ENCODE measurements at regions not wholly inside any gene's neighbourhood (a gene's known extent, or its start where the extent isn't known, plus 50 kb on each side); places are given as distances from the start of the nearest gene placed in this dataset.

GRCh38 chr5:104088876-104089778 is 526.5 kb upstream of the NUDT12 start:
- H3K4me1 ChIP-seq (ENCODE audit: control insufficient read depth, insufficient read depth, low read length), result no peaks in the 10 kb centered on the region
- no peak overlapping the region for H3K14ac ChIP-seq (replicated peaks; ENCODE audit: low read depth, low read length)
- no peaks in the 10 kb centered on the region for H3K36me3 ChIP-seq (ENCODE audit: control insufficient read depth, insufficient read depth, low read length)
- no peak overlapping the region for H3K4me2 ChIP-seq (ENCODE audit: low read depth, low read length)
- in situ Hi-C loops (cut with MboI; ENCODE audit: low sequenced_read_pairs), result no loop called here
- H4K91ac ChIP-seq (ENCODE audit: insufficient read depth, low read depth, low read length), result no peak overlapping the region
- ATAC-seq (ENCODE audit: low read depth) (no peak), DNase-seq (no peak)
- H3K4ac ChIP-seq (ENCODE audit: low read depth, low read length), result no peak overlapping the region
- no TSS peak for BruUV-seq (replicated peaks)
- WGBS, 2 experiments (ENCODE audit: extremely low coverage in 2 of 2, insufficient read length in 1 of 2), result no CpG with 5 or more reads among the region's 10 CpGs
- no peak overlapping the region for H2BK5ac ChIP-seq (ENCODE audit: low read depth, low read length, poor library complexity, severe bottlenecking)
- H3K18ac ChIP-seq (ENCODE audit: low read depth, low read length), result no peak overlapping the region
- H3K27me3 ChIP-seq (ENCODE audit: control insufficient read depth, insufficient read depth, low read length), result no peaks in the 10 kb centered on the region
- no peak overlapping the region for H3K23ac ChIP-seq (ENCODE audit: low read depth, low read length)
- no peaks in the 10 kb centered on the region for H4K20me1 ChIP-seq (ENCODE audit: insufficient read depth, low read length)
- no peak overlapping the region for H4K5ac ChIP-seq (ENCODE audit: low read depth, low read length)
- dilution Hi-C loops (cut with HindIII; ENCODE audit: low sequenced_read_pairs, unreplicated experiment), result no loop called here
- H2AK5ac ChIP-seq (ENCODE audit: low read depth, low read length), result no peak overlapping the region
- H2BK120ac ChIP-seq (ENCODE audit: low read depth, low read length), result no peak overlapping the region
- no peak overlapping the region for H2BK15ac ChIP-seq (ENCODE audit: low read depth, low read length)
- no peak overlapping the region for H2AFZ ChIP-seq (replicated peaks; ENCODE audit: low read length, poor library complexity)
- no peak overlapping the region for H3K56ac ChIP-seq (ENCODE audit: extremely low read depth, insufficient read depth, low read length)
- ChIA-PET CTCF (no interaction called here), POLR2A (ENCODE audit: unreplicated experiment) (no interaction called here)
- H3K27ac ChIP-seq (ENCODE audit: insufficient read depth, low read length), result no peak overlapping the region
- TF ChIP-seq SMC3 (IDR thresholded peaks at IDR 0.05; ENCODE audit: low read depth, low read length) (no peak), CEBPB (IDR thresholded peaks at IDR 0.05; ENCODE audit: low read depth, low read length) (no peak), ELK1 (IDR thresholded peaks at IDR 0.05; ENCODE audit: borderline replicate concordance, low read depth, low read length) (no peak), RAD21 (IDR thresholded peaks at IDR 0.05; ENCODE audit: low read length) (no peak), MAFK (IDR thresholded peaks at IDR 0.05; ENCODE audit: low read depth, low read length) (no peak), MXI1 (IDR thresholded peaks at IDR 0.05; ENCODE audit: borderline replicate concordance, low read depth, low read length) (no peak), MAZ (IDR thresholded peaks at IDR 0.05; ENCODE audit: borderline replicate concordance, low read depth, low read length) (no peak), NFE2L2 (IDR thresholded peaks at IDR 0.05; ENCODE audit: low read depth, low read length) (no peak)
- TF ChIP-seq, protein P1, sequence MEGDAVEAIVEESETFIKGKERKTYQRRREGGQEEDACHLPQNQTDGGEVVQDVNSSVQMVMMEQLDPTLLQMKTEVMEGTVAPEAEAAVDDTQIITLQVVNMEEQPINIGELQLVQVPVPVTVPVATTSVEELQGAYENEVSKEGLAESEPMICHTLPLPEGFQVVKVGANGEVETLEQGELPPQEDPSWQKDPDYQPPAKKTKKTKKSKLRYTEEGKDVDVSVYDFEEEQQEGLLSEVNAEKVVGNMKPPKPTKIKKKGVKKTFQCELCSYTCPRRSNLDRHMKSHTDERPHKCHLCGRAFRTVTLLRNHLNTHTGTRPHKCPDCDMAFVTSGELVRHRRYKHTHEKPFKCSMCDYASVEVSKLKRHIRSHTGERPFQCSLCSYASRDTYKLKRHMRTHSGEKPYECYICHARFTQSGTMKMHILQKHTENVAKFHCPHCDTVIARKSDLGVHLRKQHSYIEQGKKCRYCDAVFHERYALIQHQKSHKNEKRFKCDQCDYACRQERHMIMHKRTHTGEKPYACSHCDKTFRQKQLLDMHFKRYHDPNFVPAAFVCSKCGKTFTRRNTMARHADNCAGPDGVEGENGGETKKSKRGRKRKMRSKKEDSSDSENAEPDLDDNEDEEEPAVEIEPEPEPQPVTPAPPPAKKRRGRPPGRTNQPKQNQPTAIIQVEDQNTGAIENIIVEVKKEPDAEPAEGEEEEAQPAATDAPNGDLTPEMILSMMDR (conservative IDR thresholded peaks at IDR 0.05; ENCODE audit: low read depth, low read length), result no peak
- no peaks in the 10 kb centered on the region for H3K79me1 ChIP-seq (ENCODE audit: low read depth in 1 of 2, low read length in 2 of 2)
- no peak overlapping the region for H2BK20ac ChIP-seq (ENCODE audit: low read depth, low read length)
- H3K9me3 ChIP-seq (ENCODE audit: control insufficient read depth, insufficient read depth, low read length), result 0 out of 2 replicates have a peak, but pooled peaks cover 2% of the 10 kb centered on the region
- H4K8ac ChIP-seq (ENCODE audit: low read depth in 2 of 2, low read length in 2 of 2), result no peak overlapping the region
- H3K9ac ChIP-seq (ENCODE audit: low read depth, low read length), result no peak overlapping the region
- no peak overlapping the region for H3K4me3 ChIP-seq (ENCODE audit: insufficient read depth, low read depth, low read length)
- no peaks in the 10 kb centered on the region for H3K9me1 ChIP-seq (ENCODE audit: insufficient read depth, low read length)
- intact Hi-C loops (cut with micrococcal nuclease), result no loop called here
- H2AK9ac ChIP-seq (replicated peaks; ENCODE audit: low read depth, low read length, poor library complexity), result no peak overlapping the region

All from IMR-90 (cell line).